HG03039 (cell line): ENCODE measurements at regions not wholly inside any gene's neighbourhood (a gene's known extent, or its start where the extent isn't known, plus 50 kb on each side); places are given as distances from the start of the nearest gene placed in this dataset.

ENCODE experiments used
- ATAC-seq: cut with Tn5 transposase; IDR thresholded peaks from one replicate; pipeline ENCODE4 v1.9.1; 2021; ENCODE audit warnings: mild to moderate bottlenecking, moderate library complexity; ENCODE audit not compliant: unreplicated experiment

GRCh38 chr5:174399411-174399810, 325.0 kb upstream of the MSX2 start:
- ATAC-seq: no peak

GRCh38 chr5:174400461-174400860, 323.9 kb upstream of the MSX2 start:
- ATAC-seq: no peak

GRCh38 chr5:174401793-174402192, 322.6 kb upstream of the MSX2 start:
- no peak for ATAC-seq

DNA sequence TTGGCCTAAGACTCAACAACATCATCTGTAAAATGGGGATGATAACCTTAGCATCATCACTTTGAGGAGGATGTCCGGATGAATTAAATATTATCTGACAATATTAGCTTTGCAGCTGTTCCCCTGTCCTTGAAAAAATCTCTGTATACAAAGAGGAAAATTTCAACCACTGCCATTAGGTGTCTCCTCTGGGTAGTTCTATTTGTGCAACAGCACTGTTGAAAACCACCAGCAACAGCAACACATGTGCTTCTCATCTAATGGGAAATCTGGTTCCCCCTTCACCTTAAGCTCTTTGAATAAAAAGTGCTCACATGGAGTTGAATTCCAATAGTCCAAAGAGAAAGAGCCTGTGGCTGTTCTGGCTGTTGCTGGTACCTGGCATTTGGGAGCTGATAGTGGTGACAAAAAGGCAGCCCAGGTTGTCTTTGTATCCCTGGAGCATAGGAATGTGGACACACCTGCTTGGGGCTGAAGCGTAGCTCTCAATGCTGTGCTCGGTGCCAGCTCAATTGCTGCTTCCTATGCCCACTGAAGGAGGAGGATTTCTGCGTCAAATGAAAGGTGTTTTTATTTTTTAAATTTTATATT, 322.1 kb upstream of the MSX2 start:
- ATAC-seq: no peak

GRCh38 chr5:174404848-174405247, 319.5 kb upstream of the MSX2 start:
- ATAC-seq: no peak

DNA sequence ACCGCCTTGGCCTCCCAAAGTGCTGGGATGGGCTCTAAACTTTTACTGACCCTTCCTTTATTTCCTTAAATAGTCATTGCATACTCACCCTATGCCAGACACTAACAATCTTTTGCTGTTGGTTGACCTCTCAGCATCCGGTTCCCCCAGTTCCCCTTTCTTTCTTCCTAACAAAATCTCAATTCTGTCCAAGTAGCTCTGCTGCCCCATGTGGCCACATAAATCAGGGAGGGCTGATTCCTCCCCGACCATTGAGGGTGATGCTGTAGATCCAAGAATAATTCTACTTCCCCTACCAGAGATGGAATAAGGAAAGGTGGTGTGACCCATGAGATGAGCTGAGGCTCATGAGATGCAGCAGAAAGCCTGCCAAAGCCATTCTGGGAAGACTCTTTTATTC, 315.3 kb upstream of the MSX2 start:
- ATAC-seq: no peak

DNA sequence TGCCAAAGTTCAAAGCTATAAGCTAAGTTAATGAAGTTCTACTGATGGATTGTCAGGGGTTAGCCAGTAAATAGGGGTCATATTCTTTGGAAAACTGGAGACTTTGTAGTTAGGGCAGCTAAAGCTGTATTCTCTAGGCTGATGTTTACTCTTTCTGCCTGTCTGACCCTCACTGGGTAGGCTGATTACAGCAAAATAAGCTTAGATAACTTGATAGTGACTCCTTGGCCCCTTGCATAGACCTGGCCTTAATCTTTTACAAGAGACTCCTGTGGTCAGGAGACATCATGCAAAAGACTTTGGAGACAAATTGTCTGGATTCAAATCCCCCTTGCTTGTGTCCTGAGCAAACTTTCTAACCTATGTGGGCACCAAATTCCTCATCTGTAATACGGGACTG, 314.4 kb upstream of the MSX2 start:
- ATAC-seq: no peak

DNA sequence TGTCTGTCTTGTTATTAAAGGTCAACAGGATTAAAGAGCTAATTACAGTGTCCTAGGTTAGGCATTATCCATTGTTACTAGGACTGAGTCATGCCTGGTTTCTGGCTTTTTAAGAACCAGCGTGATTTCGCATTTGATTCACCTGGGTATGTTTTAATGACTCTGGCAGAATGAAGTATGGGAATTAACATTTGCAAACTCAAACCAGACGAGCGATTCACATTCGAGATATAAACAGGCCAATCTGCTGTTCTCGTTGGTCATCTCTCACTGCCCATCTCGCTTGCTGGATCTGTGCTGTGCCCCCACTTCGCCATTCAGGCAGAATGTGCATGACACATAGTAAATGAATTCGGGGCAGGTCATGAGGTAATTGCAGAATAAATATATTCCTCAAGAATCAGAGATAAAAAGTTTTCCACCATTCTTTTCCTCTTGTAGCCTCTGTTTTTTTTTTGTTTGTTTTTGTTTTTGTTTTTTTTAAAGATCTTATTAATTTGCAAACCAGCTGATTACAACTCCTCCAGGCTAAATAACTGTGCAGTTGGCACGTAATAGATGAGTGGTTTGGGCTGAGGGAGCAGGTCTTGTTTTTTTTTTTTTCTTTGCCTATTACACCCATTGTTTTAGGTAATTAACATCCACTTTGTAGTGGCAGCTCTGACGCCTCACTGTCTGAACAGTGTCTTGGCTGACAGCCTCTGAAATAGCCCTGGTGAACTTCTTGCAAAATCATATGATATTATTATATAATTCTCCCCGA, 313.5 kb upstream of the MSX2 start:
- no peak for ATAC-seq

GRCh38 chr5:174411479-174411819, 312.9 kb upstream of the MSX2 start:
- ATAC-seq: no peak

DNA sequence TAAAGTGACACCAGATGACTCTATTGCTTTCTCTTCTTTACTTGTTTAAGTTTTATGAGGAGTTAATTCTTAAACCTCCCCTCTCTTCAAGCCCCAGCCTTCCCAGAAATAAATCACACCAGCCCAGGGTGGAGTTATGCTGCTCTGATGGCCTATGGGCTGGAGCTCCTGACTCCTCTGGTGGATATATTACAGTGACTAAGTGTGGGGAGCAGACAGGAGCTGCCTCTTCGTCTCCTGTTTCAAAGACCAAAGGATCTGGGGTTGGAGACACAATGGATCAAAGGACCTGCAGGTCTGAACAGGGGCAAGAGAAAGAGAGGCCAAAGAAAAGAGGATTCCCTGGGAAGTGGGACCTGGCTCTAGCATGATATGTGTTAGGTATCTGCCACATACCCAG, 312.0 kb upstream of the MSX2 start:
- ATAC-seq: no peak

- no peak for ATAC-seq
These were observed 311.4 kb upstream of the MSX2 start for GRCh38 chr5:174412941-174413340.

DNA sequence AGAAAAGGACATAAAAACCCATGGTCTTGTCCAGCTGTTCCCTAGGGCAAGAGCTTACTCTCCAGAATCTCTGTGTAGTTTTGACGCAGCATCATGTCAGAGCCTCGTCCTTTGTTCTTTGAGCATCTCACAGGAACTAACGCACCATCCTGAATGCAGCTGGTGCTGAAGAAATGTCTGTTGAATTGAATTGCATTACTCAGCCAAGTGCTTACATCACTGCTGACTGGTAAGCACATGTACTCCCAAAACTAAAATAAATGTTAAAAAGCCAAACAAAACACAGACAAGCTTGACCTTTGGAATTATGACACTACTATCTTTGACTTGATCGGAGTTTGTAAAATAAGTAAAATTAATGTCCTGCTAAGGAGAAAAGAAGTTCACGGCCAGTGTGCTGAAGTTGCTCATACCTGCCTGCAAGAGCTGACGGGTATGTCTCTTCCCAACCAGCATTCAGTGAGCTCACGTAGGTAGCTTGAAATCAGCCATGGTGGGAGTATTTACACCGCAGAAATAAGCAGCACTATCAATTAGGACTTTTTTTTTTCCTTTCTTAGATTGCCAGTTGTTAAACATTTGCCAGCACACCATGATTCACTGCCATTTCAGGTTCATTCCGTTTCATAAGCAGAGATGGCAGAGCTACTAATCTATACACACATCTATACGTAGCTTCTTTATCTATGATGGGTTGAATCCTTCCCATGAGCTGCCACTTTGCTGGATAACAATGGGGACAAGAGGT, 310.6 kb upstream of the MSX2 start:
- ATAC-seq: no peak

DNA sequence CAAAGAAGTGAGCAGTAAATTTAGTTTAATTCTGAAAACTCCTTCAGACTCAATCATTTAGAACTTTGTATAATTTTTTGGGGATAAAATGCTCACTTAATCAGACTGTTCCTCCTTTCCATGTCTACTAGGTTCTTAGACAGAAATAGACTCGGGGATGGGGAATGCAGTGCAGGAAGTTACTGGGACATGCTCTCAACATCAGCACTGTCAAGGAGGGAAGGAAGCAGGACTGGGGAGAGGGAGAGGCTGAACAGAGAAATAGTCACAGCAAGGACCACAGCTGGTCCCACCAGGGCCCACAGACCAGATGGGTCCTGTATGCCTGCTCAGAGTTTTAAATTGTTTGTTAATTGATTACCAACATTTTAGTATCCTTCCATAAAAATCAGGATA, 310.1 kb upstream of the MSX2 start:
- ATAC-seq: no peak

- ATAC-seq: no peak
These were observed 305.4 kb upstream of the MSX2 start for GRCh38 chr5:174418809-174419539.

DNA sequence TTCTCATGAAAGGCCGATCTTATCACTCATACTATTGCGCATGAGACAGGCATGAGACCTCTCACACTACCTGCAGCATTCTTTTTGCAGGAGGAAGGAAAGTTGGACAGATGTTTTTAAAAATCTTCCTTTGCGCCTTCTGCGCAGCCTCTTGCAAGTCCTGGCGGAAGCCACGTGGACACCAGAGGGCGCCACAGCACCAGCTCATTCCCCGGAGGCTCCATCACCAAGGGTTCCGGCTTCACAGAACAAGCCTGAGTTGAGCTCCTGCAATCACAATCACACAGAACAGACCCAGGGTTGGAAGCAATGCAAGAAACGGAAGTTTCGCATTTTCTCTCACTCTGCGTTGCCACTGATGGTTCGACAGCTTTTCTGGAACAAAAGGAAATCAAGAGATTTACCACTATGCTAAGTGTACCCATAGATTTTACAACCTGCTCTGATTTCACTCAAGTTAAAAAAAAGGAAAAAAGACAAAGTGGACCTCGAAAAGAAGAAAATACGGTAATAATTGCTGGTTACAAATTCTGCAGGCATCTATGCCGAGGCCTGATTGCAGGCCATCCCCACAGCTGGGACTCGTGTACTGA, 304.7 kb upstream of the MSX2 start:
- ATAC-seq: peak; percentile 68

DNA sequence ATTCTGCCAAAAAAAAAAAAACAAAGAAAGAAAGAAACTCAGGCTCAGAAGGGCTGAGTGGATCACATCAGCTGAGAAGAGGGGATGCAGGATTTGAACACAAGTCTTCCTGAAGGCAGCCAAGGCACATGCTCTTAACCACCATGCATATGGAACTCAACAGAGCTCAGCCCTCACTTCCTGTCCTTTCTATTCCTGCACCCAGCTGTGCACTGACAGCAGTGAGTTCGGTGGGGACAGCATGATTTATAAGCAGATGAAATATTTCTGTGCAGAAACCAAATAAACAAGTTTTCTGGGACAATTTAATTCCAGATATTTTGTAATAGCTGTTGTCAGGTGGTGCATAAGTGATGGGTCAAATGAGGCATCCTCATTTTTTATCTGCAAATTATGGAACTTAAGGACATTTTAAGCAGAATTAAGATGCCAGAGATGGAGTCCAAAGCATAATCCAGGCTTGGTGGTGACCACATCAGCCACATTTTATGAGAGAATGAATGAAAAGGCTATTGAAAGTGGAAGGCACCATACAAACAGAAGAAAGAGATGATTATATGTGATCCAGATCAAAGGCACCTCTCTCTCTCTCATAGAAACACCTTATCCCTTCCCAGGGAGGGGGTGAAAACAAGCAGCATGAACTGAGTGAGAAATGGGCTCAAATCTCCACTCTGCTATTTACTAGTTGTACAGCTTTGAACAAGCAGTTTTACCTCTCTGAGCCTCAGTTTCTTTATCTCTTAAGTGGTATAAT, 303.6 kb upstream of the MSX2 start:
- no peak for ATAC-seq

DNA sequence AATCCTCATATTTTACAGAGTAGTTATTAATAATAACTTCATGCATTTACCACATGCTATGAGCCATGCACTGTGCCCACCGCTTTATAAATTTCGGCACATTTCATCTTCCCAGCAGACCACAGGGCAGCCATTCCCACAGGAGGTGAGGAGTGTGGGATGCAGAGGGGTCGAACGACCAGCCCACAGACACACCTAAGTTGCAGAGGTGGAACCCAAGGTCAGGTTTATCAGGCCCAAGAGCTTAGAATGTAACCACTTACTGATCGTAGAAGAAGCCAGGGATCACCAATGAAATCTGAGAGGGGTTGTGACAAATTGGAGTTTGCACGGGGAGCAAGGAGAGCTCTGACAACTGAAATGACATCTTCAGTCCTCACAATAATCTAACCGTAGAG, 303.0 kb upstream of the MSX2 start:
- ATAC-seq: no peak

DNA sequence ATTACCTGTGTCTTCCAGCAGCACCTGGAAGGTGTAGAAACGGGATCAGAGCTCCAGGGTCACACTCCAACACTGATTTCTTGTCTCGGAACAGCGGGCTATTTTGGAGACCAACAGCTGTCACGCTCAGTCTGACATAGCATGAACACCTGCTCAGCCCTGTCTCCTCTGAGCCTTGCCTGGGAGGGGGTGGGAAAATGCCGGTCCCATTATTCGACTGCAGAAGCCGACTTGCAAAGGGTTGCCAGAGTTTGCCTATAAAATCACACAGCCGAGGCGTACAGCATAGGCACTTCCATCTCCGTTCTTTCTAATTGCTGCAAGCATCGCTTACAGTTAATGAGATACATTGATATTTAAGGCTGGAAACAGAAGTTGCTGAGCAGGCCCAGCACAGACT, 300.8 kb upstream of the MSX2 start:
- no peak for ATAC-seq

- no peak for ATAC-seq
These were observed 299.9 kb upstream of the MSX2 start for GRCh38 chr5:174424219-174425053.
